ENCODE measurements at regions not wholly inside any gene's neighbourhood (a gene's known extent, or its start where the extent isn't known, plus 50 kb on each side); places are given as distances from the start of the nearest gene placed in this dataset.
A peak's percentile ranks its signal among the peaks of the same experiment; 100 is the strongest.

GRCh38 chr4:56208103-56208502 is 179.2 kb downstream of the AASDH start:
- Histone ChIP-seq H3K9ac (no peak overlapping the region), H3K36me3 (peaks cover 15 to 76% (median 49%) of the 10 kb centered on the region in 11 experiments; a peak in 20 of 22 replicates), H3K27me3 (no peaks in the 10 kb centered on the region), H4K20me1 (no peaks in the 10 kb centered on the region), H3K4me3 (no peak overlapping the region), H3K27ac (no peak overlapping the region), H3K4me2 (no peak overlapping the region), H3K9me3 (replicated peaks in 1 of 11) (peaks cover 31 to 38% (median 35%) of the 10 kb centered on the region in 11 experiments), H3K4me1 (no peaks in the 10 kb centered on the region)
- no peak for TF ChIP-seq Cebpa-rat (IDR thresholded peaks at IDR 0.05)

GRCh38 chr4:56206258-56206657 is 181.0 kb downstream of the AASDH start:
- Histone ChIP-seq H3K9me3 (replicated peaks in 1 of 11) (peaks cover 17 to 21% (median 17%) of the 10 kb centered on the region in 11 experiments), H3K9ac (no peak overlapping the region), H3K4me3 (no peak overlapping the region), H3K4me1 (no peaks in the 10 kb centered on the region), H3K4me2 (no peak overlapping the region), H3K27ac (no peak overlapping the region), H4K20me1 (no peaks in the 10 kb centered on the region), H3K27me3 (no peaks in the 10 kb centered on the region), H3K36me3 (peaks cover 7 to 66% (median 40%) of the 10 kb centered on the region in 11 experiments; a peak in 20 of 22 replicates)
- TF ChIP-seq Cebpa-rat (IDR thresholded peaks at IDR 0.05), result no peak

GRCh38 chr4:56200275-56200674 is 187.0 kb downstream of the AASDH start:
- peaks cover 14 to 32% (median 27%) of the 10 kb centered on the region in 10 experiments; a peak in 19 of 20 replicates for H3K4me1 ChIP-seq

GRCh38 chr4:56198265-56198664 is 189.0 kb downstream of the AASDH start:
- peaks cover 0 to 14% (median 3%) of the 10 kb centered on the region in 11 experiments; a peak in 10 of 22 replicates for H3K36me3 ChIP-seq
- H3K4me2 ChIP-seq, result peak overlapping the region in 8 of 11 experiments; percentile 22 to 62 (median 50); a peak in 11 of 22 replicates
- no peak for TF ChIP-seq Cebpa-rat (IDR thresholded peaks at IDR 0.05)
- no peaks in the 10 kb centered on the region for H3K27me3 ChIP-seq
- no peak overlapping the region for H3K9ac ChIP-seq
- 0 out of 22 replicates have a peak overlapping the region, but pooled peaks of 1 of the 11 experiments have one; percentile 20 for H3K27ac ChIP-seq
- no peaks in the 10 kb centered on the region for H3K9me3 ChIP-seq (replicated peaks in 1 of 11)
- H3K4me1 ChIP-seq, result peaks cover 14 to 32% (median 27%) of the 10 kb centered on the region in 10 experiments; a peak in 19 of 20 replicates
- H4K20me1 ChIP-seq, result no peaks in the 10 kb centered on the region
- H3K4me3 ChIP-seq, result no peak overlapping the region

More at GRCh38 chr4:56200275-56200674, 187.0 kb downstream of the AASDH start:
- H3K27me3 ChIP-seq, result no peaks in the 10 kb centered on the region
- TF ChIP-seq Cebpa-rat (IDR thresholded peaks at IDR 0.05), result no peak
- peaks cover 0 to 33% (median 12%) of the 10 kb centered on the region in 11 experiments; a peak in 11 of 22 replicates for H3K36me3 ChIP-seq
- no peaks in the 10 kb centered on the region for H4K20me1 ChIP-seq
- peak overlapping the region; percentile 3 to 59 (median 35); a peak in 12 of 22 replicates for H3K4me2 ChIP-seq
- no peaks in the 10 kb centered on the region for H3K9me3 ChIP-seq (replicated peaks in 1 of 11)
- H3K27ac ChIP-seq, result no peak overlapping the region
- no peak overlapping the region for H3K4me3 ChIP-seq
- H3K9ac ChIP-seq, result no peak overlapping the region

- Histone ChIP-seq H3K4me3 (no peak overlapping the region), H3K27me3 (no peaks in the 10 kb centered on the region), H4K20me1 (no peaks in the 10 kb centered on the region), H3K9ac (no peak overlapping the region), H3K36me3 (peaks cover 0 to 12% (median 3%) of the 10 kb centered on the region in 11 experiments; a peak in 7 of 22 replicates), H3K4me2 (no peak overlapping the region), H3K27ac (no peak overlapping the region), H3K4me1 (peaks cover 14 to 32% (median 27%) of the 10 kb centered on the region in 10 experiments; a peak in 19 of 20 replicates), H3K9me3 (replicated peaks in 1 of 11) (no peaks in the 10 kb centered on the region)
- TF ChIP-seq Cebpa-rat (IDR thresholded peaks at IDR 0.05), result no peak
Observed at GRCh38 chr4:56197387-56197786, 189.9 kb downstream of the AASDH start.

- Histone ChIP-seq H3K4me1 (peaks cover 14 to 28% (median 21%) of the 10 kb centered on the region in 10 experiments; a peak in 19 of 20 replicates), H3K4me3 (no peak overlapping the region), H4K20me1 (no peaks in the 10 kb centered on the region), H3K27ac (no peak overlapping the region), H3K9me3 (replicated peaks in 1 of 11) (peaks cover 4 to 15% (median 8%) of the 10 kb centered on the region in 11 experiments; a peak in 16 of 22 replicates), H3K27me3 (no peaks in the 10 kb centered on the region), H3K4me2 (no peak overlapping the region), H3K9ac (no peak overlapping the region), H3K36me3 (peaks cover 0 to 23% (median 9%) of the 10 kb centered on the region in 11 experiments; a peak in 13 of 22 replicates)
- TF ChIP-seq Cebpa-rat (IDR thresholded peaks at IDR 0.05), result no peak
Observed at GRCh38 chr4:56195025-56195424, 192.3 kb downstream of the AASDH start.

GRCh38 chr4:56191534-56191933 is 195.8 kb downstream of the AASDH start:
- no peak overlapping the region for H3K4me3 ChIP-seq
- no peaks in the 10 kb centered on the region for H3K4me1 ChIP-seq
- H3K9ac ChIP-seq, result no peak overlapping the region
- peaks cover 0 to 44% (median 17%) of the 10 kb centered on the region in 11 experiments; a peak in 14 of 22 replicates for H3K36me3 ChIP-seq
- no peak for TF ChIP-seq Cebpa-rat (IDR thresholded peaks at IDR 0.05)
- no peaks in the 10 kb centered on the region for H3K27me3 ChIP-seq
- H3K9me3 ChIP-seq (replicated peaks in 1 of 11), result peaks cover 4 to 17% (median 8%) of the 10 kb centered on the region in 11 experiments; a peak in 16 of 22 replicates
- H3K4me2 ChIP-seq, result no peak overlapping the region
- H4K20me1 ChIP-seq, result no peaks in the 10 kb centered on the region
- no peak overlapping the region for H3K27ac ChIP-seq

- H3K9me3 ChIP-seq (replicated peaks in 1 of 11), result peaks cover 4 to 17% (median 8%) of the 10 kb centered on the region in 11 experiments; a peak in 16 of 22 replicates
- no peak overlapping the region for H3K9ac ChIP-seq
- no peaks in the 10 kb centered on the region for H4K20me1 ChIP-seq
- H3K27ac ChIP-seq, result no peak overlapping the region
- H3K4me3 ChIP-seq, result no peak overlapping the region
- H3K36me3 ChIP-seq, result peaks cover 0 to 63% (median 35%) of the 10 kb centered on the region in 11 experiments; a peak in 14 of 22 replicates
- H3K27me3 ChIP-seq, result no peaks in the 10 kb centered on the region
- peaks cover 8 to 21% (median 11%) of the 10 kb centered on the region in 10 experiments; a peak in 18 of 20 replicates for H3K4me1 ChIP-seq
- no peak for TF ChIP-seq Cebpa-rat (IDR thresholded peaks at IDR 0.05)
- no peak overlapping the region for H3K4me2 ChIP-seq
Observed at GRCh38 chr4:56187688-56188087, 199.6 kb downstream of the AASDH start.

- no peak for TF ChIP-seq Cebpa-rat (IDR thresholded peaks at IDR 0.05)
- H3K36me3 ChIP-seq, result peaks cover 0 to 65% (median 35%) of the 10 kb centered on the region in 11 experiments; a peak in 14 of 22 replicates
- H3K27me3 ChIP-seq, result no peaks in the 10 kb centered on the region
- H3K4me1 ChIP-seq, result peaks cover 8 to 28% (median 11%) of the 10 kb centered on the region in 10 experiments; a peak in 18 of 20 replicates
- no peak overlapping the region for H3K9ac ChIP-seq
- H4K20me1 ChIP-seq, result no peaks in the 10 kb centered on the region
- no peak overlapping the region for H3K4me2 ChIP-seq
- no peak overlapping the region for H3K4me3 ChIP-seq
- peaks cover 4 to 17% (median 8%) of the 10 kb centered on the region in 11 experiments; a peak in 16 of 22 replicates for H3K9me3 ChIP-seq (replicated peaks in 1 of 11)
- H3K27ac ChIP-seq, result no peak overlapping the region
Observed at GRCh38 chr4:56186808-56187523, 200.3 kb downstream of the AASDH start.

All from BLaER1 treated with 17β-estradiol and CSF1 and Interleukin-3, amounts not matched to agents 10 nM and 100 nM (cell line).